ENCODE measurements at regions not wholly inside any gene's neighbourhood (a gene's known extent, or its start where the extent isn't known, plus 50 kb on each side); places are given as distances from the start of the nearest gene placed in this dataset.

- TF ChIP-seq CTCF (IDR thresholded peaks at IDR 0.05 in 8 of 11, conservative IDR thresholded peaks at IDR 0.05 in 3 of 11), result no peak
- TF ChIP-seq POLR2AphosphoS5 (IDR thresholded peaks at IDR 0.05), result no peak
- TF ChIP-seq POLR2A (IDR thresholded peaks at IDR 0.05), result no peak
Measured at GRCh38 chr1:157288996-157289395, 150.8 kb upstream of the ETV3 start.

All from spleen (tissue), 7 donors.